Ishikawa (cell line): ENCODE measurements at regions not wholly inside any gene's neighbourhood (a gene's known extent, or its start where the extent isn't known, plus 50 kb on each side); places are given as distances from the start of the nearest gene placed in this dataset.

Experiments
- CEBPB ChIP-seq: IDR thresholded peaks from 2 replicates; pipeline ENCODE4 v1.6.1; 2012
- CREB1 ChIP-seq: IDR thresholded peaks from 2 replicates; pipeline ENCODE4 v1.6.1; 2012; ENCODE audit warnings: low read depth
- EGR1 ChIP-seq: IDR thresholded peaks from 2 replicates; pipeline ENCODE4 v1.6.1; 2012
- EP300 ChIP-seq: IDR thresholded peaks from 2 replicates; pipeline ENCODE4 v1.6.1; 2012; ENCODE audit warnings: borderline replicate concordance
- FOXM1 ChIP-seq: IDR thresholded peaks from 2 replicates; pipeline ENCODE4 v1.6.1; 2012; ENCODE audit warnings: low read depth, borderline replicate concordance
- MAX ChIP-seq: IDR thresholded peaks from 2 replicates; pipeline ENCODE4 v1.6.1; 2012
- NFIC ChIP-seq: IDR thresholded peaks from 2 replicates; pipeline ENCODE4 v1.6.1; 2012
- RAD21 ChIP-seq: IDR thresholded peaks from 2 replicates; pipeline ENCODE4 v1.6.1; 2012; ENCODE audit warnings: low read depth
- REST ChIP-seq: IDR thresholded peaks from 2 replicates; pipeline ENCODE4 v1.6.1; 2012; ENCODE audit warnings: low read depth, mild to moderate bottlenecking
- TAF1 ChIP-seq: IDR thresholded peaks from 2 replicates; pipeline ENCODE4 v1.6.1; 2012; ENCODE audit warnings: low read depth, mild to moderate bottlenecking
- TCF12 ChIP-seq: IDR thresholded peaks from 2 replicates; pipeline ENCODE4 v1.6.1; 2012; ENCODE audit warnings: low read depth
- TEAD4 ChIP-seq: IDR thresholded peaks from 2 replicates; pipeline ENCODE4 v1.6.1; 2012
- USF1 ChIP-seq: IDR thresholded peaks from 2 replicates; pipeline ENCODE4 v1.6.1; 2012
- YY1 ChIP-seq: IDR thresholded peaks from 2 replicates; pipeline ENCODE4 v1.6.1; 2012; ENCODE audit warnings: low read depth
- ZBTB7A ChIP-seq: IDR thresholded peaks from 2 replicates; pipeline ENCODE4 v1.6.1; 2012; ENCODE audit warnings: low read depth

GRCh38 chr12:92991134-92991533 is 62.0 kb upstream of the EEA1 start:
- TF ChIP-seq CREB1 (no peak), TEAD4 (no peak), USF1 (no peak), EGR1 (no peak), NFIC (no peak), TAF1 (no peak), REST (no peak), YY1 (no peak), ZBTB7A (no peak), RAD21 (no peak)

GRCh38 chr12:92992041-92992440 is 62.9 kb upstream of the EEA1 start:
- TF ChIP-seq EGR1 (no peak), TAF1 (no peak), CEBPB (no peak), EP300 (no peak), ZBTB7A (no peak), USF1 (no peak), RAD21 (no peak), MAX (no peak), YY1 (no peak), CREB1 (no peak), FOXM1 (no peak), TCF12 (no peak), NFIC (no peak), REST (no peak), TEAD4 (no peak)

GRCh38 chr12:92993259-92993658 is 64.2 kb upstream of the EEA1 start:
- TF ChIP-seq RAD21 (no peak), CEBPB (no peak), EP300 (no peak), NFIC (no peak), TEAD4 (no peak), CREB1 (no peak), TAF1 (no peak), YY1 (no peak), REST (no peak), EGR1 (no peak), FOXM1 (no peak), TCF12 (no peak), ZBTB7A (no peak), USF1 (no peak), MAX (no peak)

- no peak for TF ChIP-seq EP300
- no peak for TF ChIP-seq NFIC
- no peak for TF ChIP-seq YY1
- TF ChIP-seq CEBPB, result no peak
- no peak for TF ChIP-seq MAX
- TF ChIP-seq USF1, result no peak
Measured at GRCh38 chr12:92995258-92995903, 66.3 kb upstream of the EEA1 start.
